Endodermal cell (in vitro differentiated cells): ENCODE measurements at regions not wholly inside any gene's neighbourhood (a gene's known extent, or its start where the extent isn't known, plus 50 kb on each side); places are given as distances from the start of the nearest gene placed in this dataset.

Experiments
- DNase-seq: peaks from one replicate; pipeline ENCODE4 v3.0.0-alpha.2; 2017
- H3K27ac ChIP-seq: 2 replicates; pipeline ENCODE4 v1.5.1; 2013; ENCODE audit warnings: mild to moderate bottlenecking, low read depth, low read length, moderate library complexity
- H3K27me3 ChIP-seq: 2 replicates; pipeline ENCODE4 v1.6.1; 2013; ENCODE audit warnings: mild to moderate bottlenecking, low read length, moderate library complexity; ENCODE audit not compliant: insufficient read depth, control insufficient read depth, poor library complexity, severe bottlenecking
- H3K36me3 ChIP-seq: 2 replicates; pipeline ENCODE4 v1.7.0; 2013; ENCODE audit warnings: mild to moderate bottlenecking, low read length, moderate library complexity; ENCODE audit not compliant: control insufficient read depth, insufficient read depth
- H3K4me1 ChIP-seq: one replicate; pipeline ENCODE4 v1.7.0; 2013; ENCODE audit warnings: low read length; ENCODE audit not compliant: control insufficient read depth, insufficient read depth
- H3K4me3 ChIP-seq: 2 replicates; pipeline ENCODE4 v1.5.1; 2013; ENCODE audit warnings: mild to moderate bottlenecking, low read length, moderate library complexity
- H3K9ac ChIP-seq: 2 replicates; pipeline ENCODE4 v1.6.1; 2013; ENCODE audit warnings: mild to moderate bottlenecking, low read length, moderate library complexity; ENCODE audit not compliant: poor library complexity, severe bottlenecking; ENCODE audit errors: extremely low read depth
- H3K9me3 ChIP-seq: 2 replicates; pipeline ENCODE4 v1.6.1; 2013; ENCODE audit warnings: mild to moderate bottlenecking, low read length, moderate library complexity; ENCODE audit not compliant: control insufficient read depth
- H3K27ac Mint-ChIP-seq: 2 replicates; pipeline ENCODE4 v1.8.0; 2020; ENCODE audit warnings: mixed read lengths
- H3K27me3 Mint-ChIP-seq: 2 replicates; pipeline ENCODE4 v1.8.0; 2021; ENCODE audit warnings: mild to moderate bottlenecking, mixed read lengths; ENCODE audit not compliant: insufficient read depth
- H3K36me3 Mint-ChIP-seq: 2 replicates; pipeline ENCODE4 v1.8.0; 2020; ENCODE audit warnings: low read depth, mixed read lengths
- H3K4me1 Mint-ChIP-seq: 2 replicates; pipeline ENCODE4 v1.8.0; 2020; ENCODE audit warnings: mixed read lengths
- H3K4me3 Mint-ChIP-seq: 2 replicates; pipeline ENCODE4 v1.8.0; 2020; ENCODE audit warnings: mild to moderate bottlenecking, moderate library complexity, mixed read lengths
- H3K9me3 Mint-ChIP-seq: 2 replicates; pipeline ENCODE4 v1.8.0; 2020; ENCODE audit warnings: mild to moderate bottlenecking, mixed read lengths
- CTCF ChIP-seq: fragments of 200-600 bp; sonication (generic); conservative IDR thresholded peaks from 2 replicates; pipeline ENCODE4 v1.5.0; 2021; ENCODE audit warnings: antibody characterized with exemption, mild to moderate bottlenecking
- WGBS, 2 experiments: methylation state at CpG; one replicate each; pipeline versions ENCODE4 v1.1.5 to v1.1.7; 2013; ENCODE audit warnings: missing lambda C conversion rate in 2 of 2, mixed read lengths in 1 of 2; ENCODE audit not compliant: insufficient coverage in 1 of 2, insufficient read length in 1 of 2; 5-methylcytosine and 5-hydroxymethylcytosine counted together

- Histone ChIP-seq H3K36me3 (no peaks in the 10 kb centered on the region), H3K27me3 (no peaks in the 10 kb centered on the region), H3K9me3 (no peaks in the 10 kb centered on the region), H3K4me3 (no peak overlapping the region), H3K9ac (no peak overlapping the region), H3K4me1 (no peaks in the 10 kb centered on the region), H3K27ac (no peak overlapping the region)
- 70 to 77% methylated on average over 2 of the region's 2 CpGs for WGBS, 2 experiments
- Mint-ChIP-seq H3K4me3 (no peak overlapping the region), H3K9me3 (peaks cover 3% of the 10 kb centered on the region), H3K36me3 (no peaks in the 10 kb centered on the region), H3K27ac (no peak overlapping the region), H3K4me1 (peaks cover 2% of the 10 kb centered on the region), H3K27me3 (no peaks in the 10 kb centered on the region)
- no peak for DNase-seq
- no peak for TF ChIP-seq CTCF
Observed at GRCh38 chr13:50283017-50283416, 267.8 kb downstream of the KCNRG start.

DNA sequence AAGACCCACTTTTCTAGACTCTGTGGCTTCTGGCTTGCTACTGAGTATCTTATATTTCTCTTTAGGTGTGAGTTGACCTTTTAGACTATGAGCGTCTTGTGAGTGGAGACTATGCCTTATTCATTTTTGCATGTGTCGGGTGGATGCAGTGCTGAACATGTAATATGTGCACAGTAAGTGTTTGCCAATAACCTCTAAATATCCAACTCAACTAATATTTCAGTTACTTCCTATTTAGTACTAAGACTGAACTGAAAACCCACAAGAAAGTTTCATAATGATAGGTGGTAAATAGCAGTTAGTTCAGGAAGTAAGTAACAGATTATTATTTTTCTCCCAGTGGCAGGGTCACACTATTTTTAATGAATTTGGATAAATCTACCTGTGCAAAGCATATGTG, 269.3 kb downstream of the KCNRG start:
- H3K27ac ChIP-seq: no peak overlapping the region
- no peaks in the 10 kb centered on the region for H3K36me3 Mint-ChIP-seq
- no peaks in the 10 kb centered on the region for H3K27me3 Mint-ChIP-seq
- H3K9me3 Mint-ChIP-seq: no peaks in the 10 kb centered on the region
- H3K36me3 ChIP-seq: no peaks in the 10 kb centered on the region
- WGBS, 2 experiments: 70% methylated on average over 2 of the region's 2 CpGs; no CpG with 5 or more reads in 1 of the 2 experiments
- DNase-seq: no peak
- peaks cover 2% of the 10 kb centered on the region for H3K4me1 Mint-ChIP-seq
- no peak for TF ChIP-seq CTCF
- no peak overlapping the region for H3K4me3 ChIP-seq
- H3K4me1 ChIP-seq: no peaks in the 10 kb centered on the region
- no peak overlapping the region for H3K27ac Mint-ChIP-seq
- H3K4me3 Mint-ChIP-seq: no peak overlapping the region
- H3K9me3 ChIP-seq: no peaks in the 10 kb centered on the region
- H3K9ac ChIP-seq: no peak overlapping the region
- H3K27me3 ChIP-seq: no peaks in the 10 kb centered on the region

DNA sequence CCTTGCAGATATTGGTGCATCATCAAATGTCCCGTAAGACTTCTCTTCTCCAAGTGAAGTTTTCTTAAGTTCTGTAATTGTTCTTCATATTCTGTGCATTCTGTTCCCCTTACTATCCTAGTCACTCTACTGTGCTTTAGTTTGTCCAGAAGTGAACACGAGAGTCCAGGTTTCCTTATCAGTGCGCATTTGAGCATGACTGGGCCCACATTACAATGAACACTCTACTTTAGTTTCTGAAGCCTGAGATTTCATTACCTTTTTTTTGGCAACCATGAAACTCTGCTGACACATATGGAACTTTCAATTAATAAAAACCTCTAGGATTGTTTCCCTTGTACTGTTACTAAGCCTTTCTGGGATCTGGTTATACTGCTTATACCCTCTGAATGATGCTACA, 270.0 kb downstream of the KCNRG start:
- TF ChIP-seq CTCF: no peak
- Mint-ChIP-seq H3K27me3 (no peaks in the 10 kb centered on the region), H3K4me3 (no peak overlapping the region), H3K36me3 (no peaks in the 10 kb centered on the region), H3K4me1 (peaks cover 2% of the 10 kb centered on the region), H3K9me3 (no peaks in the 10 kb centered on the region), H3K27ac (no peak overlapping the region)
- no peaks in the 10 kb centered on the region for H3K9me3 ChIP-seq
- no peak overlapping the region for H3K27ac ChIP-seq
- H3K4me1 ChIP-seq: no peaks in the 10 kb centered on the region
- DNase-seq: no peak
- H3K36me3 ChIP-seq: no peaks in the 10 kb centered on the region
- no peak overlapping the region for H3K4me3 ChIP-seq
- no peaks in the 10 kb centered on the region for H3K27me3 ChIP-seq
- 91 to 93% methylated on average over 3 of the region's 3 CpGs for WGBS, 2 experiments
- no peak overlapping the region for H3K9ac ChIP-seq
